ENCODE measurements at regions not wholly inside any gene's neighbourhood (a gene's known extent, or its start where the extent isn't known, plus 50 kb on each side); places are given as distances from the start of the nearest gene placed in this dataset.

DNA sequence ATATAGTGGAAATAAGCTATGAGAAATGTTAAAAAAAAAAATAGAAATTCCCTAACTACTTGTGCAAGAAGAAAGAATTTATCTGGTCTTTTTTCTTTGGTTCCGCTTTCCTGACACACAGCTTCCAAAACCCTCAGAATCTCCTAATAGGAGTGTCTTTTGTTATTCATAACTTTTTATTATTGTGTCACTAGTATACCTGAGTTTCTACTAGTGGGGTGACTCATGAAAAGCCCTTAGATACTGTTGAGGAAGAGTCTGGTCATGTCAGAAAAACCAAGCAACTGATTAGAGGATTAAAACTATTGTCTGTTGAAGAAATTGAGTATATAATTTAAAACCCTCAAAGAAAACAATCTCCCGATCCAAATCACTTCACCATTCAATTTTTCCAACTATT, 152.8 kb upstream of the IFNE start:
- TF ChIP-seq EZH2 (IDR thresholded peaks at IDR 0.05) (no peak), CTCF (IDR thresholded peaks at IDR 0.05) (no peak)
